Lung (tissue), 11 donors: ENCODE measurements at regions not wholly inside any gene's neighbourhood (a gene's known extent, or its start where the extent isn't known, plus 50 kb on each side); places are given as distances from the start of the nearest gene placed in this dataset.
"Not testable (repeated sequence)": the region's sequence is repeated elsewhere in the genome, so short reads cannot be mapped to it uniquely, and the experiment has no call there.

ENCODE experiments used
- ATAC-seq: fragments of 200-7000 bp; cut with Tn5 transposase; one replicate; pipeline ENCODE4 v1.9.1; 2020; ENCODE audit warnings: moderate number of reproducible peaks; ENCODE audit not compliant: insufficient read depth, low FRiP score
- DNase-seq, 3 donors: peaks; one replicate each; pipeline ENCODE4 v3.0.0-alpha.2; 2013 to 2017
- H3K27ac ChIP-seq, 2 donors: one replicate each; pipeline ENCODE4 v1.5.1; 2013; ENCODE audit warnings: mild to moderate bottlenecking in 2 of 2, moderate library complexity in 2 of 2, control low read depth in 1 of 2, inconsistent platforms in 1 of 2, low read depth in 1 of 2, low read length in 1 of 2
- H3K27me3 ChIP-seq, 3 donors: one replicate each; pipeline ENCODE4 v1.5.1; 2013; ENCODE audit warnings: low read length in 2 of 3; ENCODE audit not compliant: control insufficient read depth in 3 of 3, insufficient read depth in 3 of 3
- H3K36me3 ChIP-seq, 4 donors: one replicate each; pipeline ENCODE4 v1.5.1; 2013; ENCODE audit warnings: low read length in 4 of 4, mild to moderate bottlenecking in 1 of 4, moderate library complexity in 1 of 4; ENCODE audit not compliant: control insufficient read depth in 4 of 4, insufficient read depth in 4 of 4
- H3K4me1 ChIP-seq, 5 donors: one replicate each; pipeline ENCODE4 v1.5.1; 2013; ENCODE audit warnings: low read length in 5 of 5, mild to moderate bottlenecking in 2 of 5, moderate library complexity in 1 of 5; ENCODE audit not compliant: control insufficient read depth in 5 of 5, insufficient read depth in 5 of 5
- H3K4me3 ChIP-seq: one replicate; pipeline ENCODE4 v1.5.1; 2013; ENCODE audit warnings: mild to moderate bottlenecking, control low read depth, moderate library complexity
- H3K9ac ChIP-seq, 2 donors: one replicate each; pipeline ENCODE4 v1.5.1; 2013; ENCODE audit warnings: low read length in 2 of 2, control low read depth in 1 of 2; ENCODE audit not compliant: insufficient read depth in 1 of 2
- H3K9me3 ChIP-seq, 4 donors: one replicate each; pipeline ENCODE4 v1.5.1; 2013; ENCODE audit warnings: low read length in 3 of 4, mild to moderate bottlenecking in 1 of 4, moderate library complexity in 1 of 4; ENCODE audit not compliant: control insufficient read depth in 4 of 4, insufficient read depth in 3 of 4
- CTCF ChIP-seq: IDR thresholded peaks from 2 replicates; pipeline ENCODE4 v1.5.1; 2012; ENCODE audit warnings: mild to moderate bottlenecking; ENCODE audit errors: control extremely low read depth, extremely low read depth
- WGBS, 2 donors: extraction: QIAGEN DNeasy Blood & Tissue Kit; methylation state at CpG; one replicate each; pipeline ENCODE4 v1.1.7; 2013; 5-methylcytosine and 5-hydroxymethylcytosine counted together
- donor health status: control.
- donor health status: control.
- donor health status: Bipolar disorder and iron deficiency.
- donor health status: healthy.
- donor health status: DM: yes; HTN: yes; CAD: no.

DNA sequence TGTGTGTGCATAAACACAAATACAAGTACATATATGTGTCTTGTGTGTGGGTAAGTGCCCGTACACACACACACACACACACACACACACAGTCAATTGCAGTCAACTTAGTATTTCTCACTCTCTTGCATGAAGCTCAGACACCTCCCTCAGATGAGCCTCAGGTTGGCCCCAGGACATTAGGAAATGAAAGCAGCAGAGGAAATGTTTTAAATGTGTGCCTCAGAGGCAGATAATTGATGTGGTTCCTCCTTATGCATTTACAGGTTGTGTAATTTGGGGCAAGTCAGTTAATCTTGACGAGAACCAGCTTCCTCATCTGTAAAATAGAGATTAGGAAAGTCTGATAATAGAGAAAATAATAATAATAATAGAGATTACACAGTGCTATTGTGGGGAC lies 814.0 kb upstream of the ID2 start:
- ATAC-seq, result peak; percentile 41
- no peak overlapping the region for H3K4me3 ChIP-seq
- no peak for DNase-seq
- no peak overlapping the region for H3K9ac ChIP-seq
- H3K27me3 ChIP-seq, result no peaks in the 10 kb centered on the region
- H3K36me3 ChIP-seq, result no peaks in the 10 kb centered on the region
- no peaks in the 10 kb centered on the region for H3K4me1 ChIP-seq
- no peaks in the 10 kb centered on the region for H3K9me3 ChIP-seq
- 26 to 54% methylated on average over 2 of the region's 2 CpGs for WGBS, 2 donors
- TF ChIP-seq CTCF, result no peak
- H3K27ac ChIP-seq, result no peak overlapping the region

GRCh38 chr2:7868836-7869235 lies 813.0 kb upstream of the ID2 start:
- H3K4me3 ChIP-seq, result no peak overlapping the region
- H3K9me3 ChIP-seq, result no peaks in the 10 kb centered on the region
- no peak for TF ChIP-seq CTCF
- no peaks in the 10 kb centered on the region for H3K36me3 ChIP-seq
- H3K9ac ChIP-seq, result no peak overlapping the region
- no peaks in the 10 kb centered on the region for H3K27me3 ChIP-seq
- no peak for ATAC-seq
- no peaks in the 10 kb centered on the region for H3K4me1 ChIP-seq
- 67 to 77% methylated on average over 6 of the region's 6 CpGs for WGBS, 2 donors
- no peak overlapping the region for H3K27ac ChIP-seq
- no peak for DNase-seq

- DNase-seq, H3K27ac ChIP-seq, H3K36me3 ChIP-seq, H3K9ac ChIP-seq, H3K4me3 ChIP-seq, H3K27me3 ChIP-seq, ATAC-seq, H3K9me3 ChIP-seq: not testable (repeated sequence)
- WGBS, 2 donors, result 85 to 90% methylated on average over 7 to 8 of the region's 8 CpGs
- H3K4me1 ChIP-seq, result peaks cover 0 to 28% (median 14%) of the 10 kb centered on the region in 5 donors
Measured at GRCh38 chr2:7876445-7876844, 805.4 kb upstream of the ID2 start.

- peaks cover 0 to 34% (median 14%) of the 10 kb centered on the region in 5 donors for H3K4me1 ChIP-seq
- not testable (repeated sequence) for DNase-seq, H3K9ac ChIP-seq, H3K4me3 ChIP-seq, H3K36me3 ChIP-seq, H3K27ac ChIP-seq, ATAC-seq, H3K9me3 ChIP-seq, H3K27me3 ChIP-seq
- WGBS, 2 donors, result 93 to 94% methylated on average over 7 to 9 of the region's 12 CpGs
Measured at GRCh38 chr2:7878266-7878665, 803.6 kb upstream of the ID2 start.
